GM23338 (cell line): ENCODE measurements at regions not wholly inside any gene's neighbourhood (a gene's known extent, or its start where the extent isn't known, plus 50 kb on each side); places are given as distances from the start of the nearest gene placed in this dataset.

ENCODE experiments used
- CTCF ChIP-seq, 2 experiments: fragments of 200-600 bp in 1 of 2; sonication (generic) in 1 of 2; conservative IDR thresholded peaks; 2 replicates each; pipeline versions ENCODE4 v1.5.1 to v1.6.1; 2016 to 2017; ENCODE audit warnings: antibody characterized with exemption in 2 of 2, low read depth in 2 of 2, mild to moderate bottlenecking in 2 of 2, moderate library complexity in 1 of 2
- EZH2phosphoT487 ChIP-seq: fragments of 200-600 bp; sonication (generic); IDR thresholded peaks from one replicate; pipeline ENCODE4 v1.8.1; 2018; ENCODE audit warnings: antibody characterized with exemption; ENCODE audit not compliant: unreplicated experiment
- POLR2AphosphoS5 ChIP-seq: IDR thresholded peaks from 2 replicates; pipeline ENCODE4 v1.6.1; 2016; ENCODE audit warnings: antibody characterized with exemption, low read depth
- ZNF114 ChIP-seq: fragments of 250-450 bp; sonication (Bioruptor Pico); IDR thresholded peaks from 2 replicates; pipeline ENCODE4 v1.5.0; 2020; ENCODE audit warnings: mild to moderate bottlenecking, moderate library complexity

GRCh38 chr9:86406366-86406765 is 52.2 kb upstream of the TUT7 start:
- TF ChIP-seq POLR2AphosphoS5 (no peak), ZNF114 (CRISPR knock-in tag) (no peak), EZH2phosphoT487 (no peak), CTCF (conservative IDR thresholded peaks at IDR 0.05; ENCODE audit: low read depth in 2 of 2) (no peak)
